Esophagus muscularis mucosa (tissue), 4 donors: ENCODE measurements at regions not wholly inside any gene's neighbourhood (a gene's known extent, or its start where the extent isn't known, plus 50 kb on each side); places are given as distances from the start of the nearest gene placed in this dataset.

Experiments used
- DNase-seq: peaks from one replicate; pipeline ENCODE4 v3.0.0-alpha.2; 2017; ENCODE audit errors: extremely low spot score
- H3K27ac ChIP-seq, 4 donors: fragments of 200-600 bp; sonication (generic); replicated peaks in 1 of 4; 1 replicate in 3 of 4; 2 replicates in 1 of 4; pipeline ENCODE4 v1.5.1; 2016 to 2019; ENCODE audit warnings: mild to moderate bottlenecking in 1 of 4
- H3K27me3 ChIP-seq, 4 donors: fragments of 200-600 bp; sonication (generic); one replicate each; pipeline versions ENCODE4 v1.5.1 to v1.6.0; 2016 to 2019
- H3K36me3 ChIP-seq, 4 donors: fragments of 200-600 bp; sonication (generic); one replicate each; pipeline ENCODE4 v1.5.1; 2016 to 2019
- H3K4me1 ChIP-seq, 4 donors: fragments of 200-600 bp; sonication (generic); one replicate each; pipeline ENCODE4 v1.5.1; 2016 to 2019
- H3K4me3 ChIP-seq, 4 donors: fragments of 200-600 bp; sonication (generic); 1 replicate in 2 of 4; 2 replicates in 2 of 4; pipeline ENCODE4 v1.5.1; 2016 to 2019; ENCODE audit warnings: mild to moderate bottlenecking in 4 of 4, moderate library complexity in 1 of 4
- H3K9me3 ChIP-seq, 4 donors: fragments of 200-600 bp; sonication (generic); 1 replicate in 3 of 4; 2 replicates in 1 of 4; pipeline ENCODE4 v1.5.1; 2016 to 2019
- EP300 ChIP-seq: sonication (generic); formaldehyde crosslinking; IDR thresholded peaks from one replicate; pipeline ENCODE4 v1.6.1; 2017; ENCODE audit warnings: antibody characterized with exemption
- POLR2A ChIP-seq: fragments of 450-650 bp; IDR thresholded peaks from one replicate; pipeline ENCODE4 v1.6.1; 2017; ENCODE audit warnings: antibody characterized with exemption, moderate library complexity, mild to moderate bottlenecking, low read depth
- POLR2AphosphoS5 ChIP-seq, 2 donors: sonication (generic); formaldehyde crosslinking; IDR thresholded peaks; one replicate each; pipeline ENCODE4 v1.6.1; 2017; ENCODE audit warnings: antibody characterized with exemption in 2 of 2
- WGBS: methylation state at CpG from one replicate; pipeline ENCODE4 v1.1.5; 2018; 5-methylcytosine and 5-hydroxymethylcytosine counted together
- intact Hi-C: fragments of 100-400 bp; cut with DNase I; formaldehyde crosslinking; loops from one replicate; pipeline ENCODE4 v1.15.1; 2023
- TF ChIP-seq, protein P1 (sequence below), 3 experiments: fragments of 200-600 bp in 2 of 3; fragments of 450-650 bp in 1 of 3; sonication (generic) in 2 of 3; IDR thresholded peaks; one replicate each; pipeline ENCODE4 v1.5.1; 2017 to 2019; ENCODE audit warnings: antibody characterized with exemption in 3 of 3, mild to moderate bottlenecking in 2 of 3, moderate library complexity in 1 of 3

- H3K27me3 ChIP-seq: no peaks in the 10 kb centered on the region
- intact Hi-C loops: no loop called here
- no peaks in the 10 kb centered on the region for H3K4me1 ChIP-seq
- H3K4me3 ChIP-seq: no peak overlapping the region
- no peak overlapping the region for H3K27ac ChIP-seq
- H3K36me3 ChIP-seq: no peaks in the 10 kb centered on the region
- DNase-seq: no peak
- TF ChIP-seq POLR2AphosphoS5 (IDR thresholded peaks at IDR 0.05) (no peak), POLR2A (no peak), EP300 (no peak)
- TF ChIP-seq, protein P1, sequence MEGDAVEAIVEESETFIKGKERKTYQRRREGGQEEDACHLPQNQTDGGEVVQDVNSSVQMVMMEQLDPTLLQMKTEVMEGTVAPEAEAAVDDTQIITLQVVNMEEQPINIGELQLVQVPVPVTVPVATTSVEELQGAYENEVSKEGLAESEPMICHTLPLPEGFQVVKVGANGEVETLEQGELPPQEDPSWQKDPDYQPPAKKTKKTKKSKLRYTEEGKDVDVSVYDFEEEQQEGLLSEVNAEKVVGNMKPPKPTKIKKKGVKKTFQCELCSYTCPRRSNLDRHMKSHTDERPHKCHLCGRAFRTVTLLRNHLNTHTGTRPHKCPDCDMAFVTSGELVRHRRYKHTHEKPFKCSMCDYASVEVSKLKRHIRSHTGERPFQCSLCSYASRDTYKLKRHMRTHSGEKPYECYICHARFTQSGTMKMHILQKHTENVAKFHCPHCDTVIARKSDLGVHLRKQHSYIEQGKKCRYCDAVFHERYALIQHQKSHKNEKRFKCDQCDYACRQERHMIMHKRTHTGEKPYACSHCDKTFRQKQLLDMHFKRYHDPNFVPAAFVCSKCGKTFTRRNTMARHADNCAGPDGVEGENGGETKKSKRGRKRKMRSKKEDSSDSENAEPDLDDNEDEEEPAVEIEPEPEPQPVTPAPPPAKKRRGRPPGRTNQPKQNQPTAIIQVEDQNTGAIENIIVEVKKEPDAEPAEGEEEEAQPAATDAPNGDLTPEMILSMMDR (IDR thresholded peaks at IDR 0.05): no peak
- no peaks in the 10 kb centered on the region for H3K9me3 ChIP-seq
- 76% methylated on average over 3 of the region's 3 CpGs for WGBS
Observed at GRCh38 chr2:186068139-186068801, 329.7 kb downstream of the FSIP2 start.

GRCh38 chr2:186069676-186070075 is 331.1 kb downstream of the FSIP2 start:
- Histone ChIP-seq H3K27ac (no peak overlapping the region), H3K27me3 (no peaks in the 10 kb centered on the region), H3K36me3 (no peaks in the 10 kb centered on the region), H3K4me3 (no peak overlapping the region), H3K9me3 (no peaks in the 10 kb centered on the region), H3K4me1 (no peaks in the 10 kb centered on the region)
- 96% methylated on average over 2 of the region's 2 CpGs for WGBS
- TF ChIP-seq POLR2A: no peak
- no peak for TF ChIP-seq EP300
- TF ChIP-seq POLR2AphosphoS5 (IDR thresholded peaks at IDR 0.05): no peak
- TF ChIP-seq, protein P1 (IDR thresholded peaks at IDR 0.05): no peak
- intact Hi-C loops: no loop called here
- DNase-seq: no peak

DNA sequence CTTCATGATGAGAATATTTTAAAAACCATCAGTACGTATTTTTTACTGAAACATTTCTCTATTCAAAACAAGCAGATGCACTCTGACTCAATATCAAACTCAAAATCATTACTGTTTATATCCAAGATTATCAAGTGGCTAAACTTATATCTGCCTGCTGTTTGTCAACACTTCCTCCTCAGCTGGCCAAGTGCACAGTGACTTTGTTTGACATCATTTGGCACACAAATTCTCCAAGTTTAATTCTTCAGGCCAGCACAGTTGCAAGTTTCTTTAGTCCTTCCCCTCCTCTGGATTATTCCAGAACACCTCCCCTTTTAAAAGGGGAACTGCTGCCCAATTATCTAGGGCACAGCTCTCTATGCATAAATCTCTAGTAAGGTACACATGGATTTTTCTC is 346.6 kb downstream of the FSIP2 start:
- 42% methylated on average over 1 of the region's 1 CpG for WGBS
- Histone ChIP-seq H3K4me1 (no peaks in the 10 kb centered on the region), H3K9me3 (no peaks in the 10 kb centered on the region), H3K4me3 (no peak overlapping the region), H3K36me3 (peaks cover 0 to 4% (median 0%) of the 10 kb centered on the region in 4 donors), H3K27me3 (no peaks in the 10 kb centered on the region), H3K27ac (no peak overlapping the region)
- intact Hi-C loops: no loop called here
- DNase-seq: no peak
- no peak for TF ChIP-seq EP300
- TF ChIP-seq, protein P1 (IDR thresholded peaks at IDR 0.05): no peak
- no peak for TF ChIP-seq POLR2A
- no peak for TF ChIP-seq POLR2AphosphoS5 (IDR thresholded peaks at IDR 0.05)

GRCh38 chr2:186093174-186093573 is 354.6 kb downstream of the FSIP2 start:
- 48% methylated on average over 1 of the region's 1 CpG for WGBS

More at GRCh38 chr2:186093174-186093573, 354.6 kb downstream of the FSIP2 start:
- Histone ChIP-seq H3K36me3 (no peaks in the 10 kb centered on the region), H3K4me3 (no peak overlapping the region), H3K9me3 (peaks cover 0 to 5% (median 0%) of the 10 kb centered on the region in 4 donors), H3K27me3 (no peaks in the 10 kb centered on the region), H3K27ac (no peak overlapping the region), H3K4me1 (no peaks in the 10 kb centered on the region)
- DNase-seq: no peak
- intact Hi-C loops: no loop called here
- TF ChIP-seq POLR2A (no peak), POLR2AphosphoS5 (IDR thresholded peaks at IDR 0.05) (no peak), EP300 (no peak)
- TF ChIP-seq, protein P1 (IDR thresholded peaks at IDR 0.05): no peak
